ENCODE measurements at regions not wholly inside any gene's neighbourhood (a gene's known extent, or its start where the extent isn't known, plus 50 kb on each side); places are given as distances from the start of the nearest gene placed in this dataset.

- TF ChIP-seq POLR2A (IDR thresholded peaks at IDR 0.05; ENCODE audit: low read depth): no peak
- TF ChIP-seq CTCF (IDR thresholded peaks at IDR 0.05): no peak
- no peak for TF ChIP-seq EP300 (IDR thresholded peaks at IDR 0.05)
Measured at GRCh38 chr1:114323959-114324661, 170.4 kb upstream of the SYT6 start.

All from esophagus muscularis mucosa (tissue), 4 donors.